PC-9 (cell line): ENCODE measurements at regions not wholly inside any gene's neighbourhood (a gene's known extent, or its start where the extent isn't known, plus 50 kb on each side); places are given as distances from the start of the nearest gene placed in this dataset.

Experiments
- BruUV-seq: library from RNA; stranded (reverse); fragments of 400-500 nt; replicated peaks from 2 replicates; lab custom pipeline; 2021; lab: Mats Ljungman, UMichigan
- CTCF ChIA-PET: fragments of 300-600 bp; sonication (Branson Sonifier 250); formaldehyde crosslinking; loops from one replicate; lab custom pipeline; 2022; ENCODE audit warnings: antibody characterized with exemption; lab: Charles Lee
- POLR2A ChIA-PET: fragments of 300-600 bp; sonication (Branson Sonifier 250); formaldehyde crosslinking; loops from one replicate; lab custom pipeline; 2022; ENCODE audit warnings: antibody characterized with exemption; ENCODE audit not compliant: unreplicated experiment; lab: Charles Lee
- DNase-seq, 2 experiments: peaks; one replicate each; pipeline versions ENCODE4 v3.0.0 to v3.0.0-alpha.2; 2015 to 2022; ENCODE audit warnings: mixed read lengths in 1 of 2
- H2AFZ ChIP-seq: fragments of 200-600 bp; sonication (generic); 2 replicates; pipeline ENCODE4 v1.8.1; 2017; ENCODE audit warnings: antibody characterized with exemption
- H3F3A ChIP-seq: fragments of 200-600 bp; sonication (generic); 2 replicates; pipeline ENCODE4 v1.8.1; 2017; ENCODE audit warnings: antibody characterized with exemption, mild to moderate bottlenecking, low read depth; ENCODE audit not compliant: insufficient read depth
- H3K27ac ChIP-seq: fragments of 200-600 bp; sonication (generic); 2 replicates; pipeline ENCODE4 v1.6.1; 2016; ENCODE audit warnings: mixed run types
- H3K27me3 ChIP-seq: fragments of 200-600 bp; sonication (generic); 2 replicates; pipeline ENCODE4 v1.6.1; 2016; ENCODE audit warnings: low read depth, mixed run types; ENCODE audit not compliant: insufficient read depth
- H3K36me3 ChIP-seq: fragments of 200-600 bp; sonication (generic); 2 replicates; pipeline ENCODE4 v1.6.1; 2016; ENCODE audit warnings: low read depth, mixed run types
- H3K4me1 ChIP-seq: fragments of 200-600 bp; sonication (generic); replicated peaks from 2 replicates; pipeline ENCODE4 v1.6.1; 2016; ENCODE audit warnings: mixed run types; ENCODE audit not compliant: insufficient read depth
- H3K4me2 ChIP-seq: fragments of 200-600 bp; sonication (generic); 2 replicates; pipeline ENCODE4 v1.6.1; 2017; ENCODE audit warnings: mixed run types
- H3K4me3 ChIP-seq: fragments of 200-600 bp; sonication (generic); 2 replicates; pipeline ENCODE4 v1.6.1; 2016; ENCODE audit warnings: mixed run types
- H3K79me2 ChIP-seq: fragments of 200-600 bp; sonication (generic); 2 replicates; pipeline ENCODE4 v1.6.1; 2017; ENCODE audit warnings: low read depth, mixed run types
- H3K9me2 ChIP-seq: fragments of 200-600 bp; sonication (generic); 2 replicates; pipeline ENCODE4 v1.8.1; 2017; ENCODE audit warnings: mild to moderate bottlenecking; ENCODE audit not compliant: insufficient read depth
- H3K9me3 ChIP-seq: fragments of 200-600 bp; sonication (generic); 2 replicates; pipeline ENCODE4 v1.8.1; 2016; ENCODE audit warnings: low read depth; ENCODE audit not compliant: insufficient read depth
- H4K20me1 ChIP-seq: fragments of 200-600 bp; sonication (generic); 2 replicates; pipeline ENCODE4 v1.8.1; 2017; ENCODE audit not compliant: insufficient read depth
- CTCF ChIP-seq: fragments of 200-600 bp; sonication (generic); conservative IDR thresholded peaks from 2 replicates; pipeline ENCODE4 v1.6.1; 2017; ENCODE audit warnings: mixed run types, antibody characterized with exemption, mild to moderate bottlenecking, moderate library complexity
- EZH2 ChIP-seq: fragments of 200-600 bp; sonication (generic); IDR thresholded peaks from 2 replicates; pipeline ENCODE4 v1.8.0; 2017; ENCODE audit warnings: antibody characterized with exemption, low read depth
- intact Hi-C: fragments of 100-400 bp; cut with micrococcal nuclease; formaldehyde crosslinking; loops from one replicate; pipeline ENCODE4 v1.10.0; 2022; ENCODE audit not compliant: unreplicated experiment

- H3K79me2 ChIP-seq = no peaks in the 10 kb centered on the region
- ChIA-PET CTCF (interaction anchor here (0.6 kb wide), 1 partner anchor 1370 kb away, joined by 5 read pairs; no protein-coding TSS in a partner anchor), POLR2A (no interaction called here)
- no peaks in the 10 kb centered on the region for H3K9me3 ChIP-seq
- no peaks in the 10 kb centered on the region for H3F3A ChIP-seq
- DNase-seq = no peak
- H3K27me3 ChIP-seq = no peaks in the 10 kb centered on the region
- no TSS peak for BruUV-seq
- H3K4me2 ChIP-seq = no peak overlapping the region
- no peak overlapping the region for H3K4me3 ChIP-seq
- intact Hi-C loops = no loop called here
- no peaks in the 10 kb centered on the region for H3K9me2 ChIP-seq
- H2AFZ ChIP-seq = no peak overlapping the region
- H3K27ac ChIP-seq = no peak overlapping the region
- H4K20me1 ChIP-seq = no peaks in the 10 kb centered on the region
- H3K36me3 ChIP-seq = no peaks in the 10 kb centered on the region
- no peaks in the 10 kb centered on the region for H3K4me1 ChIP-seq
- TF ChIP-seq CTCF (no peak), EZH2 (no peak)
Measured at GRCh38 chr6:69584913-69585729, 211.7 kb downstream of the LMBRD1 start.

GRCh38 chr6:69584536-69584912 lies 212.3 kb downstream of the LMBRD1 start:
- Histone ChIP-seq H3K4me3 (no peak overlapping the region), H3K9me3 (no peaks in the 10 kb centered on the region), H3K4me2 (no peak overlapping the region), H3K27ac (no peak overlapping the region), H3K27me3 (no peaks in the 10 kb centered on the region), H3K9me2 (no peaks in the 10 kb centered on the region), H2AFZ (no peak overlapping the region), H4K20me1 (no peaks in the 10 kb centered on the region), H3K79me2 (no peaks in the 10 kb centered on the region), H3F3A (no peaks in the 10 kb centered on the region), H3K36me3 (no peaks in the 10 kb centered on the region), H3K4me1 (no peaks in the 10 kb centered on the region)
- DNase-seq = no peak
- CTCF ChIA-PET = no interaction called here
- no TSS peak for BruUV-seq
- no peak for TF ChIP-seq EZH2
- no peak for TF ChIP-seq CTCF
- POLR2A ChIA-PET = no interaction called here
- intact Hi-C loops = no loop called here

GRCh38 chr6:69581581-69581980 lies 215.2 kb downstream of the LMBRD1 start:
- DNase-seq = no peak
- ChIA-PET POLR2A (no interaction called here), CTCF (no interaction called here)
- H3K36me3 ChIP-seq = no peaks in the 10 kb centered on the region
- no peaks in the 10 kb centered on the region for H3K27me3 ChIP-seq
- no peaks in the 10 kb centered on the region for H3K79me2 ChIP-seq
- no peak for TF ChIP-seq EZH2
- TF ChIP-seq CTCF = no peak
- no peak overlapping the region for H3K27ac ChIP-seq
- no peak overlapping the region for H3K4me3 ChIP-seq
- no peaks in the 10 kb centered on the region for H4K20me1 ChIP-seq
- H3K4me1 ChIP-seq = no peaks in the 10 kb centered on the region
- no peak overlapping the region for H2AFZ ChIP-seq
- no peaks in the 10 kb centered on the region for H3F3A ChIP-seq
- no TSS peak for BruUV-seq
- intact Hi-C loops = no loop called here
- no peaks in the 10 kb centered on the region for H3K9me2 ChIP-seq
- no peaks in the 10 kb centered on the region for H3K9me3 ChIP-seq
- no peak overlapping the region for H3K4me2 ChIP-seq
